Mucosa of descending colon (tissue), 3 donors: ENCODE measurements at regions not wholly inside any gene's neighbourhood (a gene's known extent, or its start where the extent isn't known, plus 50 kb on each side); places are given as distances from the start of the nearest gene placed in this dataset.

ENCODE experiments used
- ATAC-seq: fragments of 200-7000 bp; cut with Tn5 transposase; one replicate; pipeline ENCODE4 v1.9.1; 2020; ENCODE audit warnings: mild to moderate bottlenecking, moderate library complexity
- DNase-seq, 3 donors: peaks; one replicate each; pipeline ENCODE4 v3.0.0-alpha.2; 2020
- H3K36me3 ChIP-seq: fragments of 200-600 bp; one replicate; pipeline ENCODE4 v1.8.0; 2021; ENCODE audit warnings: low read depth, mild to moderate bottlenecking
- H3K4me1 ChIP-seq: fragments of 200-600 bp; one replicate; pipeline ENCODE4 v1.8.0; 2021; ENCODE audit warnings: low read depth, mild to moderate bottlenecking
- H3K4me3 ChIP-seq: fragments of 200-600 bp; one replicate; pipeline ENCODE4 v1.8.0; 2021; ENCODE audit warnings: mild to moderate bottlenecking
- H3K9me3 ChIP-seq: fragments of 200-600 bp; one replicate; pipeline ENCODE4 v1.8.0; 2021; ENCODE audit warnings: mild to moderate bottlenecking
- CTCF ChIP-seq: fragments of 200-600 bp; IDR thresholded peaks from one replicate; pipeline ENCODE4 v1.8.0; 2022; ENCODE audit warnings: antibody characterized with exemption, mild to moderate bottlenecking
- intact Hi-C, 2 donors: fragments of 100-400 bp; cut with DNase I in 1 of 2; cut with micrococcal nuclease in 1 of 2; formaldehyde crosslinking; loops; one replicate each; pipeline versions ENCODE4 v1.11.0 to v1.11.1; 2022; cut with DNase I, micrococcal nuclease
- donor health status: DM: no; HTN: no; CAD: no; lungs with moderate emphysema.
- donor health status: DM: no; HTN: no; CAD: no.
- donor health status: DM: no; HTN: yes; CAD: no.

GRCh38 chr20:24141111-24141510, 152.5 kb upstream of the GGTLC1 start:
- intact Hi-C loops: no loop called here

GRCh38 chr20:24139846-24140245, 151.3 kb upstream of the GGTLC1 start:
- no peaks in the 10 kb centered on the region for H3K36me3 ChIP-seq
- no peaks in the 10 kb centered on the region for H3K9me3 ChIP-seq
- DNase-seq (no peak), ATAC-seq (no peak)
- no peak for TF ChIP-seq CTCF
- intact Hi-C loops: no loop called here
- H3K4me1 ChIP-seq: no peaks in the 10 kb centered on the region
- H3K4me3 ChIP-seq: no peak overlapping the region

More at GRCh38 chr20:24141111-24141510, 152.5 kb upstream of the GGTLC1 start:
- H3K4me3 ChIP-seq: no peak overlapping the region
- no peaks in the 10 kb centered on the region for H3K4me1 ChIP-seq
- no peaks in the 10 kb centered on the region for H3K9me3 ChIP-seq
- no peak for ATAC-seq
- H3K36me3 ChIP-seq: no peaks in the 10 kb centered on the region
- no peak for TF ChIP-seq CTCF
- no peak for DNase-seq

- no peak for TF ChIP-seq CTCF
- no peak for ATAC-seq
- Histone ChIP-seq H3K4me3 (no peak overlapping the region), H3K4me1 (no peaks in the 10 kb centered on the region), H3K36me3 (no peaks in the 10 kb centered on the region), H3K9me3 (no peaks in the 10 kb centered on the region)
- no peak for DNase-seq
- intact Hi-C loops: no loop called here
Observed at GRCh38 chr20:24138951-24139350, 150.4 kb upstream of the GGTLC1 start.

GRCh38 chr20:24138196-24138857, 149.7 kb upstream of the GGTLC1 start:
- ATAC-seq: no peak
- Histone ChIP-seq H3K36me3 (no peaks in the 10 kb centered on the region), H3K4me1 (no peaks in the 10 kb centered on the region), H3K4me3 (no peak overlapping the region), H3K9me3 (no peaks in the 10 kb centered on the region)
- no peak for DNase-seq
- intact Hi-C loops: no loop called here
- no peak for TF ChIP-seq CTCF

GRCh38 chr20:24136659-24137246, 148.2 kb upstream of the GGTLC1 start:
- TF ChIP-seq CTCF: no peak
- DNase-seq (no peak), ATAC-seq (no peak)
- intact Hi-C loops: no loop called here
- H3K4me1 ChIP-seq: no peaks in the 10 kb centered on the region
- no peaks in the 10 kb centered on the region for H3K36me3 ChIP-seq
- no peak overlapping the region for H3K4me3 ChIP-seq
- no peaks in the 10 kb centered on the region for H3K9me3 ChIP-seq
